HS-27A (cell line): ENCODE measurements at regions not wholly inside any gene's neighbourhood (a gene's known extent, or its start where the extent isn't known, plus 50 kb on each side); places are given as distances from the start of the nearest gene placed in this dataset.

ENCODE experiments used
- DNase-seq: peaks from one replicate; pipeline ENCODE4 v3.0.0-alpha.2; 2012; ENCODE audit warnings: low read depth, missing footprints

DNA sequence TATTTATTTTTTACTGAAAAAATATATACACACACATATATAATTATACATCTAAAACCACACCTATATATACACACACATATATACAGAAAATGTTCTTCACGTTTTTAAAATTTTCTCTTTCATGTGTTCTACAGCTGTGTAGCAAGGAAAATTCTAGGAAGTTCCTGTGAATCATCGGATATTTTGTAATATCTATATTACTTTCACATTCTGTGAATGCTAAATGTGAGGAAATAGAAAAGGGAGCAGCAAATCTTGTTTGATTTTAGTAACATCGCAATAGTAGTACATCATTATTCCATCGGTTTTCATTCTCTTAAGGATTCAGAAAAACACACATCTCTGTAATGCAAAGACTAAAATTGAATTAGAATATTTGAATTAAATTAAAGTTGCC, 836.8 kb upstream of the NECTIN3 start:
- no peak for DNase-seq

- no peak for DNase-seq
These were observed 834.5 kb upstream of the NECTIN3 start for GRCh38 chr3:110236976-110237610.

DNA sequence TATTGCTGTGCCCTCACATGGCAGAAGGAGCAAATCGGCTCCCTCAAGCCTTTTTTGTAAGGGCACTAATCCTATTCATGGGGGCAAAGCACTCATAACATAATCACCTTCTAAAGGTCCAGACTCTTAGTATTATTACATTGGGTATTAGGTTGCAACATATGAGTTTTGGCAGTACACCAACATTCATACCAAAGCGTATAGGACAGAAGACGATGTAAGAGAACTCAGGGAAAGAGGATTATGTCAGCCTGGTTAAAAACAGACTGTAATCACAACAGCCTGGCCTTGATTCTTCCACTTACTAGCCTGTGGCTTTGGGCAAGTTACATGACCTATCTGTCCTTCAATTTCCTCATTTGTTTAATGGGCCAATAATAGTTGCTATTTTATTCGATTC, 828.5 kb upstream of the NECTIN3 start:
- no peak for DNase-seq

- DNase-seq, result no peak
These were observed 824.7 kb upstream of the NECTIN3 start for GRCh38 chr3:110246796-110247376.

- DNase-seq, result no peak
These were observed 823.0 kb upstream of the NECTIN3 start for GRCh38 chr3:110248666-110249065.

- DNase-seq, result no peak
These were observed 817.8 kb upstream of the NECTIN3 start for GRCh38 chr3:110253794-110254193.

- no peak for DNase-seq
These were observed 817.0 kb upstream of the NECTIN3 start for GRCh38 chr3:110254591-110254990.

DNA sequence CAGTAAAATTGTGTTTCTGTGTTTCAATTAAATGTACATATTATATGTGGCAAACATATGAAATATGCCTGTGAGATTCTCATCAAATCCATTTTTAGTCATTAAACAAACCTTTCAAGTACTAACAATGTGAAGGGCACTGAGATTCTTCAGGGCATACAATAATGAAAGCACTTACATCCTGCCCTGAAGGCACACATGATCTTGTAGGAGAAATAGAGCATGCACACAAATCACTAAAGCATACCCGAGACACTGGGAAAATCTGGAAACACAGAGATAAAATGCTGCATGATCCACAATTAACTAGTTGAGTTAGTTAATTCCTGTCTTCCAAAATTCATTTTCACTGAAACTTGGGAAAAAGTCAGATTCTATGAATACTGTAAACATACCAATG, 810.5 kb upstream of the NECTIN3 start:
- DNase-seq, result no peak

DNA sequence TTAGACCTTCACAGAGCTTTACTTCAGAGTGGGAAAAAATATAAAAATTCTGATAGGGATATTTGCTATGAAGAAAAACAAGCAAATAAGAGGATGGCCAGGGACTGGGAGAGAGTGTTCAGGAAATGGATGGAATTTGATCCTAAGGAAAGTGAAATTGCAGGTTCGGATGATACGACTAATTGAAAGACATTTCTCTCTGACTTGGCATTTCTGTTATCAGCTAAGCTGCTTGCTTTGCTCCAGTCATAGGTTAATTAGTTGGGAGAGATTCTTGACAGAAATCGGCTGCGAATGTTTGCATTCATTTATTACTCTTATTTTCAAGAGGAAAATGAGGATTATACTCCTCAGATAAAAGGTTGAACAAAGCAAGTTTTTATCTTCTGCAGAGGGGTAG, 808.7 kb upstream of the NECTIN3 start:
- no peak for DNase-seq

GRCh38 chr3:110265302-110265701, 806.3 kb upstream of the NECTIN3 start:
- DNase-seq, result no peak

- DNase-seq, result no peak
These were observed 804.2 kb upstream of the NECTIN3 start for GRCh38 chr3:110267304-110267845.

DNA sequence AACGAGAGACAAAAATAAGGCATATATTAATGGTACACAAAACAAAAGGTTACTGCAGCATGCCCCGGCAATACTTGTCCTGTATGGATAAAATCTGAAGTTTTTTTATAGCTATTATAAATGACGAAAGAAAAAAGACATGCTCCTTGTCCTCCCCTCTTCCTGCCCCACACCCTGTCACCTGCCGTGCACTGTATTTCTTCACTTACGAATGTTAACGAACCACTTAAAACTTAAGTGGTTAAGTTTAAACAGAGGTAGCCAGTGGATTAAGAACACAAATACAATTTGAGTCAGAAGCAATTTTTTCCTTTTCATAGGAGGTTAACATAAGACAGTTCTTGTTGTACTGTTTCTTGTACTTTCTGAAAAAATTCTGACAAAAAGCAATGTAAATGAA, 799.1 kb upstream of the NECTIN3 start:
- no peak for DNase-seq

GRCh38 chr3:110291886-110292501, 779.6 kb upstream of the NECTIN3 start:
- DNase-seq, result no peak

GRCh38 chr3:110293660-110294059, 778.0 kb upstream of the NECTIN3 start:
- DNase-seq, result no peak

DNA sequence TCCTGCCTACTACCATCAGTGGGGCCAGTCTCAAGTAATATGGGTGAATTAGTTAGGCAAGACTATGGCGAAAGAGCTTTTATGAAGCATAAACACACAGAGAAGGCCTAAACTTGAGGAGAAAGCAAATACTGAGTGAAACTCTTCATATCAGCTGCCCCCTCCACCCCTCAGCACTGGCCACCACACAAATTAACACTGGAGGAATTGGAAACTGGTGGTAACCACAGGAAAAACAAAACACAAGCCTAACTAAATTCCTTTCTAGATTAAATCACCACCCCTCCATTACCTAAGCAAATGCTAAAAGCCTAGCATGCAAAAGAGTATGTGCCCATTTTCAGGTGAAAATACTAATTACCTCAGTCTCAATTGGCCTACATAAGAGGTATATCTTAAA, 774.7 kb upstream of the NECTIN3 start:
- no peak for DNase-seq

GRCh38 chr3:110301781-110302180, 769.8 kb upstream of the NECTIN3 start:
- no peak for DNase-seq

DNA sequence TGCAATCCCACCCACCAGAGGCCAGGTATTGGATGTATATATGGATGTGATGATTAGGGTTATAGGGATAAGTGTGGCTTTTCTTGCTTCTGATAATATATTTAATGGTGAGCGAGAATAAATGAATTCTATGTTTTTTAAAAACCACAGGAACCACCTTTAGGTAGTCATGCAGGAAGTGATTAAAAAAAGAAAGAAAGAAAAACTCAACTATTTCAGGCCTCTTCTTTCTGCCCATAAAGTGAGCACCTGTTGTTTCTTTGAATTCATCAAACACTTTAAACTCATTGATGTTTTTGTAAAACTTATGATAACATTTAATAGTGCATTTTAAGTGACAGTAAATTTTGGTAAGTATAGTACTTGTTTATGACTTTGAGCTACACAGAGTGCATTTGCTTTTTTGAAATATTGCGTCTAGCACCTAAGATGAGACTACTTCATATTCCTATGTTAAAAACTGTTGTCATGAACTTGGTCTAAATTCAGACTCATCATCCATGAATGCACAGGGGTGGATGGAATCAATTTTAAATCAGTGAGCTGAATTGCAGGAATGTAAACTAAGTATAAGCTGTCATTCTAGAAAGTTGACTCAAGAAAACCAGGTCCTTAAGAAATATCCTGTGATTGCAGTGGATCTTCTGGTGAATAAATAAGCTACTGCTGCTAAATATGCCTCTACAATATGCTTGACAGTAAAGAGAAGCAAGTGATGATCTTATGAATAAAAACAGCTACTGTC, 764.4 kb upstream of the NECTIN3 start:
- no peak for DNase-seq

GRCh38 chr3:110311541-110311940, 760.1 kb upstream of the NECTIN3 start:
- DNase-seq, result no peak

- peak; percentile 35 for DNase-seq
These were observed 757.0 kb upstream of the NECTIN3 start for GRCh38 chr3:110314512-110315114.

GRCh38 chr3:110318108-110318507, 753.5 kb upstream of the NECTIN3 start:
- DNase-seq, result no peak

DNA sequence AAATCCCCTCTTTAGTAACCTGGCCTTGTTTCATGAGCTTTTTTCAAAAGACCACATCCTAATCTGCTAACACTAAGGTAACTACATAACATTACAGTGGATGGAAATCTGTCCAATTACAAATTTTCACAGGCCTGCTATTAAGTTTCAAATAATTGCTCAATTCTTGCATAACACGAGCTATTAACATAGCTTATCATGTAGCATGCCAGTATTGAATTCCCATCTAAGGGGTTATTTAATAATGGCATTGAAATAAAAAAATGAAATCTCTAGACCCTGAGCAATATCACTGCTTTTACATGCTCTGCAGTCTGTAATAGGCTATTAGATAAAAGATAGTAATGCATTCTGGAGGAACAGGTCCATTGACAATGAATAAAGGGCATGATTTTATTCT, 748.3 kb upstream of the NECTIN3 start:
- no peak for DNase-seq

DNA sequence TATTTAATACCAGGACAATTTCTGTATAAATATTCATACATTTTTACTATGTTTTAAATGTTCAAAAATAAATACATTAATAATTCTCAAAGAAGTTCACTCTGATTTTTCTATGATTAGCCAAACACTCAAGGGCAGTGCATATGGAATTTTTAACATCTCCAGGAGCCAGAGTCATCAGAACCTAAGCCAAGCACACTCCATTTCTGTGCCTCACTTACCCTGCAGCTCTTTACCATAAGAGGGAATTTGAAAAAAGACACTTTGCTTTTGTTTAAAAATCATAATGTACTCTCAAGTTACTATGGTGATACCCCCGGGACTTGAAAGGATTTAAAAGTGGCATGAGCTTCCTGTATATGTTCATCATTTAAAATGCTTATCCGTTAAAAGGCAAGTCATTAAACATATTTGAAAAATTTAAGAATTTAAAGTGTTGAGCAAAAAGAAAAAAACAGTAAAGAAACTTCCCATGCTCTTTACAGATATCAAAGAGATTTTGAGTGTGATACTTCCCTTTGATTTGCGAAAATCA, 747.4 kb upstream of the NECTIN3 start:
- DNase-seq, result no peak
